RWPE2 (cell line): ENCODE measurements at regions not wholly inside any gene's neighbourhood (a gene's known extent, or its start where the extent isn't known, plus 50 kb on each side); places are given as distances from the start of the nearest gene placed in this dataset.

ENCODE experiments used
- ATAC-seq: fragments of 200-7000 bp; cut with Tn5 transposase; 3 replicates; pipeline ENCODE4 v1.9.1; 2021; ENCODE audit warnings: low read depth
- DNase-seq: peaks from one replicate; pipeline ENCODE4 v3.0.0-alpha.2; 2020; ENCODE audit warnings: low spot score
- H3K27ac ChIP-seq: fragments of 450-650 bp; 2 replicates; pipeline ENCODE4 v1.5.1; 2017; ENCODE audit warnings: mild to moderate bottlenecking; ENCODE audit not compliant: poor library complexity, severe bottlenecking
- H3K27me3 ChIP-seq: fragments of 250-450 bp; sonication (Bioruptor Pico); 2 replicates; pipeline ENCODE4 v1.5.1; 2021; ENCODE audit warnings: mild to moderate bottlenecking, moderate library complexity; ENCODE audit not compliant: insufficient read depth, poor library complexity, severe bottlenecking
- H3K36me3 ChIP-seq: fragments of 250-450 bp; sonication (Bioruptor Pico); 2 replicates; pipeline ENCODE4 v1.5.1; 2020; ENCODE audit warnings: low read depth, mild to moderate bottlenecking, moderate library complexity
- H3K4me1 ChIP-seq: fragments of 250-450 bp; sonication (Bioruptor Pico); 2 replicates; pipeline ENCODE4 v1.5.1; 2021; ENCODE audit warnings: mild to moderate bottlenecking, moderate library complexity; ENCODE audit not compliant: insufficient read depth, poor library complexity, severe bottlenecking
- H3K4me3 ChIP-seq: fragments of 250-450 bp; sonication (Bioruptor Pico); 2 replicates; pipeline ENCODE4 v1.5.1; 2021; ENCODE audit warnings: mild to moderate bottlenecking, moderate library complexity; ENCODE audit not compliant: severe bottlenecking
- H3K9me3 ChIP-seq: fragments of 250-450 bp; sonication (Bioruptor Pico); 2 replicates; pipeline ENCODE4 v1.5.1; 2021; ENCODE audit warnings: mild to moderate bottlenecking, moderate library complexity; ENCODE audit not compliant: severe bottlenecking
- CTCF ChIP-seq: fragments of 450-650 bp; IDR thresholded peaks from one replicate; pipeline ENCODE4 v1.5.1; 2017; ENCODE audit warnings: mild to moderate bottlenecking, moderate library complexity; ENCODE audit not compliant: poor library complexity, severe bottlenecking

GRCh38 chr4:176478076-176478475, 158.3 kb downstream of the SPCS3 start:
- Histone ChIP-seq H3K4me1 (no peaks in the 10 kb centered on the region), H3K9me3 (no peaks in the 10 kb centered on the region), H3K4me3 (no peak overlapping the region), H3K36me3 (no peaks in the 10 kb centered on the region), H3K27me3 (no peaks in the 10 kb centered on the region), H3K27ac (no peak overlapping the region)
- TF ChIP-seq CTCF = no peak
- ATAC-seq (no peak), DNase-seq (no peak)

DNA sequence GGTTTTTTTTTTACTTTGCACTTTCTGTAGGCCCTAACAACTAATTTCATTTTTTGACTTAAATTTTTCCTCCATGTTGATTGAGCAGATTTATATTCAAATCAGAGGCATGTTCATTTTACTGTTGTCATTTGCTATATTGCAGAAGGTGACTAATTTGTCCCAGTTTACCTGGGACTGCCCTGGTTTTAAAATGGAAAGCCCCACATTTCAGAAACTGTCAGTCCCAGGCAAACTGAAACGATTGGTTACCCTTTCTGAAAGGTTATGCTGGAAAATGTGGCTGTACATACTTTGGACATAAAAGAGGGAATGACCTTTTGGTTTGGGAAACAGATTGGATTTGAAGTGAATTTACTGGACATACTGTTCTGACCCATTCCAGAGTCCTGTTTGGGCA, 160.0 kb downstream of the SPCS3 start:
- no peak for TF ChIP-seq CTCF
- H3K27me3 ChIP-seq = no peaks in the 10 kb centered on the region
- no peaks in the 10 kb centered on the region for H3K4me1 ChIP-seq
- H3K27ac ChIP-seq = no peak overlapping the region
- ATAC-seq (no peak), DNase-seq (no peak)
- H3K9me3 ChIP-seq = no peaks in the 10 kb centered on the region
- no peak overlapping the region for H3K4me3 ChIP-seq
- H3K36me3 ChIP-seq = no peaks in the 10 kb centered on the region

- DNase-seq (no peak), ATAC-seq (no peak)
- Histone ChIP-seq H3K27ac (no peak overlapping the region), H3K27me3 (no peaks in the 10 kb centered on the region), H3K36me3 (no peaks in the 10 kb centered on the region), H3K4me3 (no peak overlapping the region), H3K9me3 (no peaks in the 10 kb centered on the region), H3K4me1 (no peaks in the 10 kb centered on the region)
- TF ChIP-seq CTCF = no peak
These were observed 163.2 kb downstream of the SPCS3 start for GRCh38 chr4:176482972-176483371.

DNA sequence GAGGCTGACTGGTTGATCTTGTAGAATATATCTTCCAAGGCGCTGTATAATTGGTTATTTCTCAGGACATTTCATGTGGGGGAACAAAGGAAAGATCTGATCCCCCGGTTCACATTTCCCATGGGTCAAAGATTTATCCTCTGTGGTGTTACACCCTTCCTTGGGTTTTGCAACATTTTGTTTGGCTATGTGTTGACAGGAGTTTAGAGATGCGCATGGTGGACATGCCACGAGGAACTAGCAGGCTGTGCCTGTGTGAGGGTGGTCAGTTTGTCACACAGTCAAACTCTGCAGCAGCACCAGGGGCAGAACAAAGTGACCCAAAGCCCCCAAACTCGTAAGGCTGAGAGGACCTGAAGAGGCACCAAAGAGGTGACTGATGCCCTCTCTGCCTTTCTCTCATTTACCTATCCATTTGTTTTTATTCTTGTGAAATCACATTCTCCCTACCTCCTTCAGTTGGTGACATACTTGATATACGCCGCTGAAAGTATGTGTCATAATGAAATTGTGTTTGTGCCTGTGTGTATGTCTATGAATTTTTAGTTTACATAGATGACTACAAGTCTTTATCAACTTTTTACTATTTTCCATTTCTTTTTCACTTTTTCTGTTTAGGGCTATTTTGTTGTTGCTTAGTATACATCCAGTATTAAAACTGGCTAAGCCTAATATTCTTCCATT, 164.7 kb downstream of the SPCS3 start:
- Histone ChIP-seq H3K36me3 (no peaks in the 10 kb centered on the region), H3K4me3 (no peak overlapping the region), H3K27me3 (no peaks in the 10 kb centered on the region), H3K4me1 (no peaks in the 10 kb centered on the region), H3K27ac (no peak overlapping the region), H3K9me3 (no peaks in the 10 kb centered on the region)
- no peak for DNase-seq
- TF ChIP-seq CTCF = no peak
- no peak for ATAC-seq

GRCh38 chr4:176489001-176489400, 169.2 kb downstream of the SPCS3 start:
- Histone ChIP-seq H3K27me3 (no peaks in the 10 kb centered on the region), H3K36me3 (no peaks in the 10 kb centered on the region), H3K4me3 (no peak overlapping the region), H3K4me1 (no peaks in the 10 kb centered on the region), H3K27ac (no peak overlapping the region), H3K9me3 (no peaks in the 10 kb centered on the region)
- no peak for TF ChIP-seq CTCF
- ATAC-seq (no peak), DNase-seq (no peak)
